Duodenal mucosa (tissue), 2 donors: ENCODE measurements at regions not wholly inside any gene's neighbourhood (a gene's known extent, or its start where the extent isn't known, plus 50 kb on each side); places are given as distances from the start of the nearest gene placed in this dataset.

Experiments used
- H3K27ac ChIP-seq: one replicate; pipeline ENCODE4 v1.7.0; 2013; ENCODE audit warnings: low read depth, low read length
- H3K27me3 ChIP-seq, 2 donors: one replicate each; pipeline ENCODE4 v1.7.0; 2013; ENCODE audit warnings: low read length in 2 of 2, control low read depth in 1 of 2; ENCODE audit not compliant: insufficient read depth in 2 of 2, control insufficient read depth in 1 of 2
- H3K36me3 ChIP-seq, 2 donors: one replicate each; pipeline ENCODE4 v1.7.0; 2013; ENCODE audit warnings: low read length in 2 of 2, control low read depth in 1 of 2; ENCODE audit not compliant: insufficient read depth in 2 of 2, control insufficient read depth in 1 of 2
- H3K4me1 ChIP-seq, 2 donors: one replicate each; pipeline ENCODE4 v1.7.0; 2013; ENCODE audit warnings: low read length in 2 of 2, control low read depth in 1 of 2; ENCODE audit not compliant: insufficient read depth in 2 of 2, control insufficient read depth in 1 of 2
- H3K4me3 ChIP-seq, 2 donors: one replicate each; pipeline ENCODE4 v1.7.0; 2013; ENCODE audit warnings: low read length in 2 of 2, low read depth in 1 of 2
- H3K9ac ChIP-seq, 2 donors: one replicate each; pipeline ENCODE4 v1.7.0; 2013; ENCODE audit warnings: low read length in 2 of 2, low read depth in 1 of 2
- H3K9me3 ChIP-seq, 2 donors: one replicate each; pipeline ENCODE4 v1.7.0; 2013; ENCODE audit warnings: low read length in 2 of 2, control low read depth in 1 of 2; ENCODE audit not compliant: control insufficient read depth in 1 of 2

DNA sequence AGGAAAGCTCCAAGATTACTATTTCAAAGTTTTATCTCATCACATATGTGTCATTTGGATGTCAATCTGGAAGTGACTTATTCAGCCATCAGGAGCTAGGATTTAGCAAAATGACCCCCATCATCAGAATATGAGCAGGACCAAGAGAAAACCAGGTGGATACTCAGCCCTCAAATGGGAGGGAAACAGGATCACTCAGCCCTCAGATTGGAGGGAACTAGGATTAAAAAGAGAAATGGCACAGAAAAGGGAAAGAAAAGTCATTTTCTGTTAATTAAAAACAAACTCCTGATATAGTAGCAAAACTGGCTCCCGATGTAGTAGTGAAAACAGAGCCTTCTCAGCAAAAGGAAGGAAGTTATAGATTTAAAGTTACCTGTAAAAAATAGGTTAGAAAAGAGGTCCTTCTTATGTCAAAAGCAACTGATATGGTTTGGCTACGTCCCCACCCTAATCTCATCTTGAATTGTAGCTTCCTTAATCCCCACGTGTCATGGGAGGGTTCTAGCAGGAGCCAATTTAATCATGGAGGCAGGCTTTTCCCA lies 69.0 kb upstream of the MYCN start:
- no peaks in the 10 kb centered on the region for H3K9me3 ChIP-seq
- H3K9ac ChIP-seq: no peak overlapping the region
- no peak overlapping the region for H3K27ac ChIP-seq
- no peaks in the 10 kb centered on the region for H3K27me3 ChIP-seq
- peaks cover 0 to 16% of the 10 kb centered on the region in 2 donors for H3K4me1 ChIP-seq
- no peaks in the 10 kb centered on the region for H3K36me3 ChIP-seq
- no peak overlapping the region for H3K4me3 ChIP-seq

DNA sequence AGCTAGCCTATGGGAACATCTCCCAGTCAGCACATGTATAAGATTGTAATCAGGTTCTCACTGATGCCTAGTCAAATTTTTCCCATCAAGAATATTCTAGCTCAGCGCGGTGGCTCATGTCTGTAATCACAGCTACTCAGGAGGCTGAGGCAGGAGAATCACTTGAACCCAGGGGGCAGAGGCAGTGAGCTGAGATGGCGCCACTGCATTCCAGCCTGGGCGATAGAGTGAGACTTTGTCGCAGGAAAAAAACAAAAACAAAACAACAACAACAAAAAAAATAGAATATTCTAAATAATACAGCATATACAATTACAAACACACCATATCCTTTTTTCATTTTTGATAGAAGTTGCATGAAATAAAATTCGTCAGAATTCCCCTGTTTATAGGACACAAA lies 67.5 kb upstream of the MYCN start:
- H3K36me3 ChIP-seq: no peaks in the 10 kb centered on the region

DNA sequence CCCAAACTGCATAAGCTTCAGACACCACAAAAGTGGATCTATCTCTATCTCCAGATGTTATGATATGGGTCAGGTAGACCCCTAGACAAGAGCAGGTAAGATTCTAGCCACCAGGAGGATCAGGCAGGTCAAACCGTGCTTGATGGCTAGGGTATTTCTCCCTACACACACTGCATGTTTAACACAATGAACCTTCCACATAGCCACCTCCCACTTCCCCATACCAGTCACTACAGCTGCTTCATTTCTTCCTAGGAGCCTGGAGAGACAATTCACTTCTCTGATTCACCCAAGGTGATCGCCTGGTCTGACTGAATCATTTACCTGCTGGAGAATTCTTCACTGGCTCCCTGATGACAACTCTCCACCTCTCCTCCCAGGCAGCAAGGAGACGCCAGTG lies 66.0 kb upstream of the MYCN start:
- Histone ChIP-seq H3K9ac (no peak overlapping the region), H3K4me3 (no peak overlapping the region), H3K27me3 (no peaks in the 10 kb centered on the region), H3K27ac (no peak overlapping the region), H3K4me1 (peaks cover 7 to 22% of the 10 kb centered on the region in 2 donors), H3K9me3 (no peaks in the 10 kb centered on the region), H3K36me3 (no peaks in the 10 kb centered on the region)

More for the DNA sequence above, 67.5 kb upstream of the MYCN start:
- no peak overlapping the region for H3K4me3 ChIP-seq
- peaks cover 7 to 22% of the 10 kb centered on the region in 2 donors for H3K4me1 ChIP-seq
- no peak overlapping the region for H3K9ac ChIP-seq
- no peaks in the 10 kb centered on the region for H3K9me3 ChIP-seq
- no peaks in the 10 kb centered on the region for H3K27me3 ChIP-seq
- no peak overlapping the region for H3K27ac ChIP-seq

DNA sequence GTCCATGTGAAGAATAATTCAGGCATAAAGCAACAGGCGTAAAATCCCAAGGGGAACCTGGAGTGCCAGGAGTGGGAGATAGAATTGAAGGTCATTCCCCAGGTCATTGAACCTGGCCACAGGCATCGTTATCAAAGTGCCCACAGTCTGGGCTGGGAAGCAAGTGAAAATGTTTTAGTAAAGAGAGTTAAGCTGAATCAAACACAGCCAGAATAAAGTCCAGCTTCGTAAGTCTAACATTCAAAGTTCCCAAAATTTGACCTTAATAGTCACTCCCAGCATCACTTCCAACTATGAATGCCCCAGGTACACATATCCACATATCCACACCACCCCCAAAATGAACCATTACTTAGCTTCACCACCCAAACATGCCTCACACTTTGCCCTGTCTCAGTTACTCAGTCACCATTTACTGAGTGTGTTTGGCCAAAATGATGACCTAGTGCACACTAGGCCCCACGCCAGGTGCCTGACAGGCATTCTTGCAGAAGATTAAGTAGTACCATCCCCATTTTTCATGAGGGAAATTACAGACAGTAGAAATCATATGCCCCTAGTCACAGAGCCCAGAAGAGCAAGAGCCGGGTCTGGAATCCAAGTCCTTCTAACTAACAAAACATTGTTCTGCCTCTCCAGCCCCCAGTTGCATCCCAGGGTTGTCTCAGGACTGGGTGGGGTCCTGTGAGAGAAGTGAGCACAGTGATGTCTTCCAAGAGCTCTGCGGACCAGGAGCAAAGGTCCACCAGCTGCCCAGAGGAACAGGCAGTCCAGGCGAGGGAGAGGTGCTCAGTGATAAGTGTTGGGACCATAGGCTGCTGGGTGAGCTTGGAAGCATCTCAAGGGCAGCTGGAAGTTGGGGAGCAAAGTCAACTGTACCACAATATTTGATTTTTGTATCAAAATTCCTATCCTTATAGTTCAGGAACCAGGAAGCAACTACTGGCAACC lies 65.2 kb upstream of the MYCN start:
- Histone ChIP-seq H3K9me3 (no peaks in the 10 kb centered on the region), H3K27ac (no peak overlapping the region), H3K4me3 (no peak overlapping the region), H3K4me1 (peaks cover 7 to 22% of the 10 kb centered on the region in 2 donors), H3K36me3 (no peaks in the 10 kb centered on the region), H3K9ac (no peak overlapping the region), H3K27me3 (no peaks in the 10 kb centered on the region)

DNA sequence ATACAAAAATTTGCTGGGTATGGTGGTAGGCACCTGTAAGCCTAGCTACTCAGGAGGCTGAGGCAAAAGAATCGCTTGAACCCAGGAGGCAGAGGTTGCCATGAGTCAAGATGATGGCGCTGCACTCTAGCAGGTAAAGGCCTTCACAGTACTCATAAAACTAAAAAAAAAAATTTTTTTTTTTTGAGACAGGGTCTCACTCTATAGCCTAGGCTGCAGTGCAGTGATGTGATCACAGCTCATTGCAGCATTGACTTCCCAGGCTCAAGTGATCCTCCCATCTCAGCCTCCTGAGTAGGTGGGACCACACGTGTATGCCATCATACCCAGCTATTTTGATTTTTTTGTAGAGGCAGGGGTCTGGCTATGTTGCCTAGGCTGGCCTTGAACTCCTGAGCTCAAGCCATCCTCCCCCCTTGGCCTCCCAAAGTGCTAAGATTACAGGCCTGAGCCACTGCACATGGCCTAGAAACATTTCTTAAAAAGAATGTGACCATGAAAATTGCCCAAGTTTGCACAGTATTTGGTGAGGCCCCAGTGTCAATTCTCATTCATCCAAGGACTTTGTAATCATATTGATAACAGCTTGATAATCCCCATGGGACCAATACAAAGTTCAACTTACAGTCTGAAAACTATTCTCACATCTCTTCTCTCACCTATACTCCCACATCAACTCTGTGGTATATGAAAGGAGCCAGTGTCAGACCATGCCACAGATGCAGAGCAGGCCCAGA lies 64.2 kb upstream of the MYCN start:
- H3K36me3 ChIP-seq: no peaks in the 10 kb centered on the region
- no peaks in the 10 kb centered on the region for H3K27me3 ChIP-seq
- H3K9me3 ChIP-seq: no peaks in the 10 kb centered on the region
- H3K27ac ChIP-seq: no peak overlapping the region
- no peak overlapping the region for H3K4me3 ChIP-seq
- peaks cover 7 to 22% of the 10 kb centered on the region in 2 donors for H3K4me1 ChIP-seq
- H3K9ac ChIP-seq: no peak overlapping the region

DNA sequence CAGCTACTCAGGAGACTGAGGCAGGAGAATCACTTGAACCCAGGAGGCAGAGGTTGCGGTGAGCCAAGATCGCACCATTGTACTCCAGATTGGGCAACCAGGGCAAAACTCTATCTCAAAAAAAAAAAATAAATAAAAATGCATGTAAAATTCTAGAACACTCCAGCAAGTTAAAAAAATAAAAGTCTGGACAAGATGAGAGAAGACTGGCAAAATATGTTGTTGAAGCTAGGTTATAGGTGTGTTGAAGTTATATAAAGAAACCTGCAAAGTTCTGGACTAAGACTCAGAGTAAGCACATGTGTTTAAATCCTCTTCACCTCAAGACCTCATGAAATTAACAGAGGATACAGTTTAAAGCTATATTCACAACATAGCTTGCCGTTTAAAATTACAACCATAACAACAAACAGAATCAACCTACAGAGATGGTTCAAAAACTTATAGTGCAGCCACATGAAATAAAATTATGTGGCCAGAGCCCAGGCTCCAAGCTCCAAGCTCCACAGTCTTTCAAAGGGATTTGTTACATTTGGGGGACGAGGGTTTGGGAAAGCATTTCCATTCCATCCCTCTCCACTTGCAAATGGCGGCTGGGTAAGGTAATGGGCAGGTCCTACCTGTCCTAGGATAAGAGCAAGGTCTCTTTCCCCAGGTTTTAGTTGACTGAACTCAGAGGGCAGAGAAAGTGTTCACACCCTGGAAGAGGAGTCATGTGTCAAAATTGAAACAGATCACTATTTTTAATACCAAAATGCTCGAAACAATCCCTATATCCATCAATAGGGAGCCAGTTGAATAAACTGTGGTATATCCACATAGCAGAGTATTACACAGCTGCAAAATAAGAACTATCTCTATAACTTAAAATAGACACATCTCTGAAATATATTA lies 59.9 kb upstream of the MYCN start:
- H3K36me3 ChIP-seq: no peaks in the 10 kb centered on the region
- no peak overlapping the region for H3K4me3 ChIP-seq
- H3K27ac ChIP-seq: no peak overlapping the region
- H3K9ac ChIP-seq: no peak overlapping the region
- H3K9me3 ChIP-seq: no peaks in the 10 kb centered on the region
- H3K27me3 ChIP-seq: no peaks in the 10 kb centered on the region
- H3K4me1 ChIP-seq: peaks cover 7 to 15% of the 10 kb centered on the region in 2 donors

DNA sequence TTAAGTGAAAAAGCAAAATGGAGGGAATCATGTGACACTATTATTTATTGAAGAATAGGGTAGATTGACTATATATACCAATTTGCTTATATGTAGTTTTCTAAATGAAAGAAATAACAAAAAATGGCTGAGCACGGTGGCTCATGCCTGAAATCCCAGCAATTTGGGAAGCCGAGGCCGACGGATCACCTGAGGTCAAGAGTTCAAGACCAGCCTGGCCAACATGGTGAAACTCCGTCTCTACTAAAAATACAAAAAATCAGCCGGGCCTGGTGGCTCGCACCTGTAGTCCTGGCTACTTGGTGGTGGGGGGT lies 59.3 kb upstream of the MYCN start:
- Histone ChIP-seq H3K27ac (no peak overlapping the region), H3K27me3 (no peaks in the 10 kb centered on the region), H3K4me3 (no peak overlapping the region), H3K9me3 (no peaks in the 10 kb centered on the region), H3K4me1 (peaks cover 7 to 9% of the 10 kb centered on the region in 2 donors), H3K9ac (no peak overlapping the region), H3K36me3 (no peaks in the 10 kb centered on the region)

DNA sequence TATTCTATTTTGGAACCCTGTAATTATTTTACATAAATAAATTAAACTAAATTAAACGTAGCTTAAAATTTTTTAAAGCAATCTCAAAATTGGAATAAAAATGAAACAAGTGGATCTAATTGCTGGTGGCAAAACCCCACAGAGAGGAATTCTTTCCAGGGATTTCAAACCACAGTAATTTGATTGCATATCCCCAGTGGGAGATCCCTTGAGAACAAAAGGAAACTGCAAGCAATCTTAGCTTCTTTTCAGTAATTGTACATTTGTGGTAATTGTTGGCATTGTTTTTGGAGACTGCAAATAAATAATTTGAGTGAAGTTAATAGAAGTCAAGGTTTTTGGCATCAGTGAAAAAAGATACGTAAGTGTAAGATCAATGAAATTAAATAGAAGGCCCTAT lies 58.7 kb upstream of the MYCN start:
- Histone ChIP-seq H3K4me3 (no peak overlapping the region), H3K4me1 (peaks cover 3 to 4% of the 10 kb centered on the region in 2 donors), H3K9ac (no peak overlapping the region), H3K9me3 (no peaks in the 10 kb centered on the region), H3K27me3 (no peaks in the 10 kb centered on the region), H3K27ac (no peak overlapping the region), H3K36me3 (no peaks in the 10 kb centered on the region)

DNA sequence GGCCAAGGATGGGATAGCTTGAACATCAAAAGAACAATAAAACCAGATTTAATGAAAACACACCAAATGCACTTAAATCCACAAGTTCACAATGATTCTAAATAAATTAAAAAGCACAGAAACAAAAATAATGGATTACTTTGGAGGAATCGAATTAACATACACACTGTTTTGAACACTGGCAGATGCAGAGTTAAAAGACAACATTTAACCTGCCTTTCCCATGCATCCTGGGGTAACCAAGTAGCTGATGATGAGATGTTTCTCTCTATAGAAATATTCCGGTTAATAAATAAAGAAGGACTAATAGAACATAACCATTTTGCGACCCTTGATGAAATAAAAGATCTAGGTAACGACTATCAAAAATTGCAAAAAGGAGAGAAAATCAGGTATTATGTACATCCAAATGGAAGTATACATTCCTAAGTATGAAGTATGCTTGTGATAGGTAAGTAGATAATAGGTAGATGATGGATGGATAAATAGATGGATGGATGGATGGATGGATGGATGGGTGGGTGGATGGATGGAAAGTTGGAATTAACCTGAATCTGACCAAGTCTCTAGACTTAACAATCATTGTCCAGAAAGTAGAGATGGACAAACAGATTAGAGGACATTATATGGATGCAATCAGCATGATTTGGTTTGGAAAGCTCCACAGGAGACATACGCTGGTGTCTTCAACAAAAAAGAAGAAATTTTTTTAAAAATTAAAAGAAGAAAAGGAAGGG lies 57.4 kb upstream of the MYCN start:
- Histone ChIP-seq H3K27ac (no peak overlapping the region), H3K27me3 (no peaks in the 10 kb centered on the region), H3K4me1 (no peaks in the 10 kb centered on the region), H3K4me3 (no peak overlapping the region), H3K9me3 (no peaks in the 10 kb centered on the region), H3K9ac (no peak overlapping the region), H3K36me3 (no peaks in the 10 kb centered on the region)
